D341Med (cell line): ENCODE measurements at regions not wholly inside any gene's neighbourhood (a gene's known extent, or its start where the extent isn't known, plus 50 kb on each side); places are given as distances from the start of the nearest gene placed in this dataset.
"Not testable (repeated sequence)": the region's sequence is repeated elsewhere in the genome, so short reads cannot be mapped to it uniquely, and the experiment has no call there.

Source experiments
- DNase-seq: peaks from one replicate; pipeline ENCODE4 v3.0.0; 2012; ENCODE audit warnings: low spot score

DNA sequence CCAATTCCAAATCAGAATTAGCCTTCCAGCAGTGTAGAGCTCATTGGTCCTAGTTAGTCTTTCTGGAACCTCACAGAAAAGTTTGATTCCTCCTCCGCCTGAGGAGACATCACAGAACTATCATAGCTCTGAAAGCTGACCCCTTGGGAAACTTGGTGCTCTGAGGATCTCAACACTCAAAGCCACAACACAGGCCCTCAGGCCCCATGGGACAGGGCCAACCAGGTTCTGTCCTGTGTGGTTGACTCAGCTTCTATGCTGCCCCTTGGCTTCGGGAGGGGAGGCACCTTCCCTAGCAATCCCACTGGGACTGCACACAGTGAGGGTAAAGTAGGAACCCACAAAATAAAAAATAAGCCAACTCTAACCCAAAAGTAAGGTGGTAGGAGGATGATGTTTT lies 237.5 kb upstream of the ECI2 start:
- DNase-seq: no peak

DNA sequence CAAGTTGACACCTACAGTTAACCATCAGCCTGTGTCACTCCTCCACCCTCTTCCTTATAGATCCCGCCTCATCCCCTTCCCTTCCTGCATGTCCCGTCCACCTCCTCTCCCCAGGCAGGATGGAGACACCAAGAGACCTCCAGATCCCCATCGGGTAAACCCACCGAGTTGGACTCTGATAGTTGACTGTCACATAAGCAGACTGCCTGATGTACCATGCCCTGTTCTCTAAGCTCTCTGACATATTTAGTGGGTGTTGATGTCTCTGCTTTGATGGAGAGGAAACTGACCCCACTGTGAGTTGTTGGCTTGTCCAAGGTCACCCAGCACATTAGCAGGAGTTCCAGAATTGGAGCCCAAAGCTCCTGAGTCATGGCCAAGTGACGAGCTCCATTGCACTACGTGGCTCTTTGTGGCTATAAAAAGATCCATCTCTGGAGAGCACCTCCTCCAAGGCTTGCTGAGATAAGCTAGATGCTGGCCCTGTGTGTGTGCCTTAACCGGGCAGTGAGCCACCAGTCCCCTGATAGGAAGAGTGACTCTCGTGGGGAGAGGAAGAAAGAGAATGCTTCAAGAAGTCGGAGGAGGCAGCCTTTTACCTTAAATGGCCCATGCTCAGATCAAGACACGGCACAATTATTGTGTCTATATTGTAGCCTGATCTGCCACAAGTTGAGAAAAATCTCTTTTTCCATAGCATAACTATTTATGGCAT lies 236.0 kb upstream of the ECI2 start:
- DNase-seq: no peak

DNA sequence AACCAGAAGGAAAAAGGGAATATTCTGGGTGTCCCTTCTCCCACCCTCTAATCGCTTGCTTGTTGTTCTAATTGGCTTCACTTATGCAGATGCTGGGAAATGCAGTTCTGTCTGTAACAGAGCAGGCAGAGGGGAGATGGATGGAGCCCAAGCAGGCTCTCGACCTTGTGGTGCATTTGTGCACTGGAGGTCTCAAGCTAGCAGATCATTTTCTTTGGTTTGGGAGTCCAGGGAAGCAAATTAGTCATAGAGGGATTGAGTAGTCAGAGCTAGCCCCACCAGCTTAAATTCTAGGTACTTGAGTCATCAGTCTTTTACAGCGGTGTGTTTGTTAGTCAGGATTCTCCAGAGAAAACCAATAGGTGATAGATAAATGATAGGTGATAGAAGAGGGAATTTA lies 234.7 kb upstream of the ECI2 start:
- no peak for DNase-seq

DNA sequence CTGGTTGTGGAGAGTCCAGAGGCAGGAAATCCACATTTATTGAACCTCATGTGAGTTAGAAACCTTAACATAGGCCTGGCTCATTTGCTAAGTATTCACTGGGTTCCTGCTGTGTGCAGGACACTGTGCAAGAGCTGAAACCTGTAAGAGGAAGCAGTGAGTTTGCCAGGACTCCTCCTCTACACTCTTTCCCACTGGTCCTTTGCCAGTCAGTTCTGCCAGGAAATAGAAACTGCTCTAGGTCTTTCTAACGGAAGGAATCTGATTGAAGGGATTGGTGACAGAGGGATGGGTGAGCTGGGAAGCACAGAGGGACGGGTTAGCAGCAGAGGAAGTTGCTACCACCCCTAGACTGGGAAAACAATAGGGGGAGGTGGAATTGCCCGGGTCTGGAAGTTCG lies 234.2 kb upstream of the ECI2 start:
- no peak for DNase-seq

DNA sequence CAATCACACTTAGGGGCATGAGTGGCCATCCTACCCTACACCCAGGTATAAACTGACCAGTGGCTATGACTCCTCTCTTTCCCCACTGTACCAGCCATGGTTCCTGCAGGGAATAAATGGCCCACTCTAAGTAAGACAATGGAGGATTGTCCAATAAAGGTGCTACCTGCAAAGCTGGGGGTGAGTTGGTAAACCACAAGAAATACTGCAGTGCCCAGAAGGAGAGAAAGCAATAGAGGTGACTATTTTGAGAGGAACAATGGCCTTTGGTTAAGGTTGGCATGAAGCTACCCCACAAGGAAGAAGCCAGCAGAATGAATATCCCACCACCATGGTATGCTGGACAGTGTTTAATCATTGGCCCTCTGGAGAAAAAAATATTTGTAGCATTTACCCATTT lies 233.3 kb upstream of the ECI2 start:
- no peak for DNase-seq

DNA sequence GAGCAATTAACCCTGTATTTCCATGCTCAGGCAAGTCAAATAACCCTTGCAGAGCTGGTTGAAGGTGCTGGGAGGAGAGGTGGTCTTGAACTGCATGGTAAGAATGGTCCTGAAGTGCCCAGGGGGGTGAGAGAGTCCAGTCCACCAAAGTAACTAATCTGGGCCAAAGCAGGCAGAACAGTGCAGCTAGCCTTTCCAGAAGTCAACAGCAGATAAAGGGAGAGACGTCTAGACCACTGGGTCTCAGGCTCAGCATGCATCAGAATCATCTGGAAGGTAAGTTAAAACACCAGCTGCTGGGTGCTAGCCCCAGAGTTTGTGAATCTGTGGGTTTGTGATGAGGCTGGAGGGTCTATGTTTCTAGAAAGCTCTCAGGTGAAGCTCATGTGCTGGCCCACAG lies 232.3 kb upstream of the ECI2 start:
- no peak for DNase-seq

DNA sequence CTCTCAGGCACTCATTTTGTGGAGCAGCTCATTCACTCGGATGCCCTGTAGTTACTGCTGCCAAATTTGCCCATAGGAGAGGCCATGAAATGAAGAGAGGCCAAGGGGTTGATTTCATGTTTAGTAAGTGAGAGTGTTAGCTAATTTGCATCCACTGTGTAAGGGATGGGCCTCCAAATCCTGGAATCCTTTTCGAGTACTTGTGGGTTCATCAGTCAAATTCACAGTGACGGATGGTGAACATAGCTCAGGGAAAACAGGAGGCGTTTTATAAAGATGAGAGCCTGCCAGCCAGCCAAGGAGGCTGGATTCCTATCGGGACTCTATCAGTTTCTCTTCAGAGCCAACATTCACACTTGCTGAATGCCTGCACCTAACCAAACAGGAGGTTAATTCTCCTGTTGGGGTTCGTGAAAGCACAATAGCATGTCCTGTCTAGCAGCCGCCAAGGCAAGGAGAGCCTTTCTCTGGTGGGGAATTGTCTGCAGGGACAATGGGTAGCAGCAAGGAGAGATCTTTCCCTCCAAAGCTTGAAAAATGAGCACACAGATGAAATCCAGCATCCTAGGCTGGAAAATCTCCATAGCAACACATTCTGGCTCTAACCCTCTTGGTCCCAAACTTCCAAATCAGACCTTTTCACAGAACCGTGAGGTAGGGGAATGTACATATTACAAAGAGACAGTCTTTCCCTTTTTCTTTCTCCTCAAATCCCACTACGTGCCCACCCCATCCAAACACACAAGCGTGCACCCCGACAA lies 231.4 kb upstream of the ECI2 start:
- no peak for DNase-seq

DNA sequence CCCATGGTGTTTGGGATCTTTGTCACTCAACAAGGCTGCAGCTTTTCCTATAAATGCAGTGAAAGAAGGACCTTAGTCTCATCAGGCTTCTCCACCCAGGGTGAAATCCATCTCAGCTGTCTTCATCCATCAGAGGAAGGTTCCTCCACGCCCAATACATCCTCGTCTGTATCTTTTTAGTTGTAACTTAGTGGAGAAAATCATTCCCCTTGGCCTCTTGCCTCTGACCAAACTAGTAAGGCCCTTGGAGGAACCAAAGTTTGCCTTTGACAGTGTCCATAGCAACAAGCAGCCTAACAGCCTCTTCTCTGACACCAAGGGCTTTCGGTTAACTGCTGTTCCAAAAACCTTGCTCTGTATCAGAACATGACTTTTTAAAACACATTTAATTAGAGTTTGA lies 230.3 kb upstream of the ECI2 start:
- no peak for DNase-seq

DNA sequence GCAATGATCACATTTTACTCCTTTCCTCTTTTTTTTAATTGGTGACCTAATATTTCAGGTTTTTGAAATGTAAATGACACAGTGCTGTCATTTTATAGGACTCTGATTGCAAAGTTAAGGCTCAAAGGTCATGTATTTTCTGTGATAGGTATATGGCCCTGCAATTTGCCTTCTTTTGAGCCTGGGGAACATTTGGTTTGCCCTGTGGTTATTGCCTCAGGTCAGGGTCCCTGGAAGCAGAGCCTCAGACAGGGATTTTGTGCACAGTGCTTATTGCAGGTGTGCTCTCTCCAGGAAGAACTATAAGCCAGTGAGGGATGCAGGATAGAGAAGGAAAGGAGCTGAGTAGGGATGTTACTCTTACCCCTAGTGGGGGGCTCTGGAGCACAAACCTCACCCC lies 229.3 kb upstream of the ECI2 start:
- no peak for DNase-seq

DNA sequence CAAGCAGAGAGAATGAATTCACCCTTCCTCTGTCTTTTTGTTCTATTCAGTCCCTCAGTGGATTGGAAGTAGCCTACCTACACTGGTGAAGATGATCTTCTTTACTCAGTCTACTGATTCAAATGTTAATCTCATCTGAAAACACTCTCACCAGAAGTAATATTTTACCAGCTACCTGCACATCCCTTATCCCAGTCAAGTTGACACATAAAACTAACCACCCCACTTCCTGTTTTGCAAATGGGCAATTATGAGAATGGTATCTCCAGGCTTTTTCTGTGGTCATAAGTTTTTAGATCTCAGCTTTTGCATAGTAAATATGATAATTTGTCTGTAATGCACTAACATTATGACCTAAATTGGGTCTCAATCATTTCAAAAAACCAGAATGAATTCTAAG lies 228.8 kb upstream of the ECI2 start:
- no peak for DNase-seq

DNA sequence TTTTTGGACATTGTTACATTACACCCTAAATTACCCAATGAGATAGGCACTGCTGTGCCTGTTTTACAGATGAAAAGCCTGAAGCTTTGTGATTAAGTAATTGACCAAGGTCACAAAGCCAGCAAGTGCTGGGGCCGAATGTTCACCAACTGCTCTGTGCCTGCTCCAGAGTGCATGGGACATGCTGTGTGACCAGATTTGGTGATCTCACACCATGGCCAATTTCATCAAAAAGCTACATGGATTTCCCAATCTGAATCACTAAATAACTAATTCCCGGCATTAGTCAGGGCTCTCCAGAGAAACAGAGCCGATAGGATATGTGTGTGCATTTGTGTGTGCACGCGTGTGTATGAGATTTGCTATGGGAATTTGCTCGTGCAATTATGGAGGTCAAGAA lies 228.3 kb upstream of the ECI2 start:
- no peak for DNase-seq

DNA sequence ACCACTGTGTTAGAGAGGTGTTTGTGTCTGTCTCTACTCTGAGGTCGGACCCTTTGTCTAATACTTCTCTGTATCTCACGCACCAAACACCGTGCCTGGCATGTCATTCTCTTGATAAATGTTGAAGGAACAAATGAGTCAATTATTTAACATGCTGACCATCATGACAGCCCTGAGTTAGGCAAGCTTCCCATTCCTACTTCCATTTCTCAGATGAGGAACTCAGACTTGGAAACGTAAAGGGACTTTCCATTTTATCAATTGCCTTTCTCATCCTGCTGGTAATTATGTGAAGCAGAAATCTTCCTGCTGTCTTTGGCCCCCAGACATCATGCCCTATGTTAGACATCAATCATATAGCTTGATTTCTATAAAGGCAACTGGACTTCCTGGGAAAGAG lies 227.0 kb upstream of the ECI2 start:
- DNase-seq: no peak

DNA sequence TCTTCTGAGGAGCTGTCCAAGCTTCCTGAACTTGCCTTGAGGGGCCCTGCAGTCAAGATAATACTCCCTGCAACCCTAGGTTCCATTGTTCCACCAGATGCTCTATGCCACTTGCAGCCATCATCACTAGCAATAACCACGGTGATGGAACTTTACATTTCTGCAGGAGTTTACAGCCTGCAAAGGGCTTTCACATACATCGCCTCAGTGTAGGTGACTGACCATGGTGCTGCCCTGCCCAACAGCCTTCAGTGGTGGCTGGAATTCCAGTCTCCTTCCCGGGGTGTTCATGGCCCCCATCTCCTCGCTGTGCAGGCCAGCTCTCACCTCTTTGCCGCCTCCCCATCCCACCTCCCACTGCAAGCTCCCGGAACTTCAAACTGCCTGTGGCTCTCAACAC lies 225.5 kb upstream of the ECI2 start:
- no peak for DNase-seq

DNA sequence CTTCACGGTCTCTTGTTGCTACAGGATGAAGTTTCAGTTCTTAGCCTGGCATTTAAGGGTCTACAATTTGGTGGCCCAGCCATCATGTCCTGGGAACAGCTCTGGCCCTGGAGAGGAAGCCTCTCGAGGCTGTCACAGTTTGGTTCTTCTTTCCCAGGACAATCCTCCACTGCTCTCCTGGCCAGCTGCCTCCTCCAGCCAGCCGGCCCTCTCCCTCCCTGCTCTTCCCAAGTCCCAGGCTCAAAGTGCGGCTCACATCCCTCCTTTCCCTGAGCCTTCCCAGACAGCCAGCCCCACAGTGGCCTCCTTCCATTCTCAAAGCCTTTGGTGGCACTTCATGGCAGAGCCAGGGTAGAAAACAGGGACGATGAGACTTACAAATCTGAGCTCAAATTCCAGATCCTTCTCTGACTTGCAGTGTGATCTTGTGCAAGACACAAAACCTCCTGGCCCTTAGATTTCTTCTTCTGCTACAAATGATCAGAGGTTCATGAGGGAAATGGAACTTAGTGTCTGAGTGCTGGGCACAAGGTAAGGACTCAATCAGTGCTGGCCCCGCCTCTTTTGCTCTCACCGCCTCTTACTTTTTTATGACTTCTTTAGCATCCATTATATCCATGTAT lies 223.8 kb upstream of the ECI2 start:
- no peak for DNase-seq

DNA sequence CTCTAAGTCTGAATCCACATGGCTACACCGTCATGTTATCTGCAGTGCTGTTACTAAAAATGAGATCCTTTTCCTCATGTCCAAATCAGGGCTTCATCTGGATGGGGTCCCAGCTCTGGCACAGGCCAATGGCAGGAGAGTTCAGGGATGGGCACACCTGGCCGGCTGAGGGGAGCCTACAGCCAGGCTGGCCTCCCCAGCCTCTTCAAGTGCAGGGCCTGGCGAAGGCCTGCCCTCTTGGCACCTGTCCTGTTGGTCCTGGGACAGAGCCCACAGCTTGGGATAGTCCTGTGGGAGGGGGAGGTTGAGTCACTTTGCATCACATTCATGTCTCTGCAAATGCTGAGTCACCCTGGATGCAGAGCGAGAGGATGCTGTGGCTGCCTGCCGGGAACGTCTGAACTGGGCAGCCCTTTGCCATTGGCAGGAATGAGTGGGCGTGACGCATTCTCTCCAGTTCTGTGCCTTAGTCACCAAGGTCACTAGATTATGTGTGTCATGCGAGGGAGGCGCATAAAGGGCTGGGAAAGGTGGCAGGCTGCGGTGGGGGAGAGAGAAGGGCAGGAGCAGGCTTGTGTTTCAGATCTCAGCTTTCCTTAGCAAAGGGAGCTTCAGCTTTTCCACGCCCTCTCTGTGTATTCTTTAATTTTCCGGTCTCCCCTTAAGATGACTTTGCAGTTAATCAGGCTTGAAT lies 223.2 kb upstream of the ECI2 start:
- no peak for DNase-seq

DNA sequence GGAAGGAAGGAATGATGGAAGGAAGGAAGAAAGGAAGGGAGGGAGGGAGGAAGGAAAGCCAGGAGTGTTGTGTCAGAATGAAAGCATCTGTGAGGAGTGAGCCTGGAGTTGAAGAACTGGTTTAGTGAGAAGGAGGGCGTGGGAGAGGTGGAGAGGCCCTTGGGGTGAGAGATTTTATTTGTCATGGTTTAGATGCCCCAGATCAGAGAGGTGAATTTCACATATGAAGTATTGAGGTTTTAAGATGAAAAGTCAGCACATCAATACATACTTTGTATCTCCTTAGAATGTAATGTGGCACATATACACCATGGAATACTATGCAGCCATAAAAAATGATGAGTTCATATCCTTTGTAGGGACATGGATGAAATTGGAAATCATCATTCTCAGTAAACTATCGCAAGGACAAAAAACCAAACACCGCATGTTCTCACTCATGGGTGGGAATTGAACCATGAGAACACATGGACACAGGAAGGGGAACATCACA lies 222.3 kb upstream of the ECI2 start:
- DNase-seq: not testable (repeated sequence)

DNA sequence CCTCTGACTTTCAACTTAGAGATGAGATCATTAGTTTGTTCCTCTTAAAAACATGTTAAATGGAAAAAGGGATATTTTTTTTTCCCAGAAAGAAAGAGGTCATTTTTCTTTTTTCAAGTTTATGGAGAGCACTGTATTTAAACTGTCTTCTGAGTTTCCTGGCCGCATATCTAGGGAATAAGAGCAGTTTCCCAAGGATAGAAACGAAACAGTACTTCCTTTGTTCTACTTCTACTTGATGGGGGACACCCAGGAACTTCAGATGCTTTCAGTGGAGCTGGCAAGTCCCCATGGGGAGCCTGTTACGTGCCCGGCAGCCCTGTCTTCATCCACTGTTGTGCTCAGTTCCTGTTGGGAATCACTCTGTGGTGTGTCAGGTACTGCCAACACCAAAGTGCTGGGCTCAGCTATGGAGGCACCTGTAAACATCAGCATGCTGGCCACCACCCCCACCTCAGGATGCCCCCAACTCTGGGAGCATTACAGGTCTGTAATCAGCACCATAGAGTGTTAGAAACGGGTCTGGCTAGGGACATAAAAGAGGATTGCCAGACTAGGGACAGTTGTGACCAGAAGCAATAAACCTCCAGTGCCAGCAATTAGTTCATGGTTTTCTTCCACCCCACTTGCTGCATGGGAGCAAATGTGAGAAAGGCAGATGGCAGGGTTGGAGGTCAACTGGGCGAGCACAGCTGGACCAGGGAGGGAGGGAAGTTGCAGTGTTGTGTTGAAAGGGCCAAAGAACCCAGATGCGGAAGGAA lies 221.7 kb upstream of the ECI2 start:
- DNase-seq: no peak

DNA sequence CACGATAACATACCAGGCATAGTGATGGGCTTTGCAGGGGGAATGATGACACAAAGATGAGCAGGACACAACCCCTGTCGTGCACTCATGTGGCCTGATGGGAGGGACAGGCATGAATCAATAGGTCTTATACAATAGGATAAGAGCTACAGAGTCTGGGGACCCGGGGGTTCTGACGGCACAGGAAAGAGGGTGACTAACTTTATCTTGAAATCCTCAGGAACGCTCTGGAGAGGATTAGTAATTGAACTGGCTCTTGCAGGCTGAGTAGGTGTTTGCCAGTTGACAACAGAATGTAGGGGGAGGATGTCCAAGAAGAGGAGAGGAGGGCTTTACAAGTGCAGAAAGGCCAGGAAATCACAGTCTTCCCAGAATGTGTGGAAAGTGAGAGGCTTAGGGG lies 219.9 kb upstream of the ECI2 start:
- no peak for DNase-seq

DNA sequence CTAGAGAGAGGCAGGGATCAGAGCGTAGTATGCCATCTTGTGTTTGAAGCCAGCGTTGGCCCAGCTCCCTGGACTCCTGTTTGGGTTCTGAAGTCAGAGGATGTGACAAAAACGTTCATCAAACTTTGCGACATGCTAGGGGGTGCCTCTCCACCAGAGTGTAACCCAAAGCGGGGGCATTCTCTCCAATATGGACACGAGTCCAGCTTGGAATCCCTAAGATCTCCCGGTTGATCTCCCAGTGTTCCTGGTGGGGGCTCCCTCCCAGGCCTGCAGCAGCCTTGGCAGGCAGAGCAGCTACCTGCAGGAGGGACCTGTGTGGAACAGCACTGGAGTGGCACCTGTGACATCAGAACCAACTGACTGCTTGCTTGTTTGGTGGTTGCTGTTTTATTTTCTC lies 218.8 kb upstream of the ECI2 start:
- no peak for DNase-seq

DNA sequence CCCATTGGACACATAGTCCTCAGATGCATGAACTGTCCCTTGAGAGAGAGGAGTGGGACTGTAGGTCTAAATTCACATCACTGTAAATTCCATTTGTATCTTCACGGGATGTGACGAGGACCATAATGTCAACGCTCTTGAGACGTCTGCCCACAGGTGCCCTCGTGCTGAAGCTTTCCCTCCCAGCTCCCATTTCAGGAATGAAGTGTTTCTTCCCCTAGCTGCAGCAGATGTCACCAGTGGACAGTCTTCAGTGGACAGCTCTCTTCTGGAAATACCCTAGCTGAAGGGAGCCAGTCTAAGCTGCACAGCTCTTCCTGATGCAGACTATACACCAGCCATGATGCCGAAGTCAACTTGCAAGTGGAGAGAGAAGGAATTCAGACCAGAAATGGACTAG lies 217.4 kb upstream of the ECI2 start:
- no peak for DNase-seq

DNA sequence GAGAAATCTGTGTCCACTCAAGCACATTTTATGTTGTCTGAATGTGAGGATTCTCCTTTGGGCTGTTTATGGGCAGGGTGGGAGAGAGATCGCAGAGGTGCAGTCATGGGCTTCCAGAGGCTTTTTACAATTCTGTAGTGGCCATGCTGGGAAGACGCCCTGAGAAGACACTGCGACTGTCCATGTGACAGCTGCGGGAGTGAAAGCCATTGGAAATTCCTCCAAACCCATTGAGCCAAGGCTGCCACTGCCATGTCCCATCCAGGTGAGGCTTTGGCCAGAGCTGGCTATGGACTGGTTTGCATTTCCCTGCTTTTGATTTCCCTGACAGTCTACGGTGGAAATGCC lies 216.9 kb upstream of the ECI2 start:
- DNase-seq: no peak
